ENCODE measurements at regions not wholly inside any gene's neighbourhood (a gene's known extent, or its start where the extent isn't known, plus 50 kb on each side); places are given as distances from the start of the nearest gene placed in this dataset.

DNA sequence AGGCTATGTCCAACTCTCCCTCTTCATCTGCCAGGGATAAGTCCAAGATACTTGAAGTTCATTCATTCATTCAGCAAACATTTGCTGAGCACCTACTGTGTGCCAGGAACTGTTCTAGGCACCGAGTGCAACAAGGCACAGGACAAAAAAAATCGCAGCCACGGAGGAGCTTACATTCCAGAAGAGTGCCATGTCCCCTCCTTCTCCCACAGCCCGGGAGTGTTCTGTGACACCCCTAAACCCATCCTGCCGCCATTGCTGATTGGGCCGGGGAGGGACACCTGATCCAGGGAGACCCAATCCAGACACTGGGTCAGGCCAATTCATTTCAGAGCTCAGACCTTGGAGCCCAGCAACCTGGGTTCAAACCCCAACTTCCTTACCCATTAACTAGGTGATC, 58.1 kb upstream of the NEURL1B start:
- DNase-seq (ENCODE audit: low spot score): no peak
- in situ Hi-C loops (cut with MboI; ENCODE audit: low pct_unique_long_range_greater_than_20kb, low sequenced_read_pairs, unreplicated experiment): no loop called here
- TF ChIP-seq, protein P1, sequence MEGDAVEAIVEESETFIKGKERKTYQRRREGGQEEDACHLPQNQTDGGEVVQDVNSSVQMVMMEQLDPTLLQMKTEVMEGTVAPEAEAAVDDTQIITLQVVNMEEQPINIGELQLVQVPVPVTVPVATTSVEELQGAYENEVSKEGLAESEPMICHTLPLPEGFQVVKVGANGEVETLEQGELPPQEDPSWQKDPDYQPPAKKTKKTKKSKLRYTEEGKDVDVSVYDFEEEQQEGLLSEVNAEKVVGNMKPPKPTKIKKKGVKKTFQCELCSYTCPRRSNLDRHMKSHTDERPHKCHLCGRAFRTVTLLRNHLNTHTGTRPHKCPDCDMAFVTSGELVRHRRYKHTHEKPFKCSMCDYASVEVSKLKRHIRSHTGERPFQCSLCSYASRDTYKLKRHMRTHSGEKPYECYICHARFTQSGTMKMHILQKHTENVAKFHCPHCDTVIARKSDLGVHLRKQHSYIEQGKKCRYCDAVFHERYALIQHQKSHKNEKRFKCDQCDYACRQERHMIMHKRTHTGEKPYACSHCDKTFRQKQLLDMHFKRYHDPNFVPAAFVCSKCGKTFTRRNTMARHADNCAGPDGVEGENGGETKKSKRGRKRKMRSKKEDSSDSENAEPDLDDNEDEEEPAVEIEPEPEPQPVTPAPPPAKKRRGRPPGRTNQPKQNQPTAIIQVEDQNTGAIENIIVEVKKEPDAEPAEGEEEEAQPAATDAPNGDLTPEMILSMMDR (IDR thresholded peaks at IDR 0.05; ENCODE audit: extremely low read depth, insufficient read depth, missing control alignments): no peak

DNA sequence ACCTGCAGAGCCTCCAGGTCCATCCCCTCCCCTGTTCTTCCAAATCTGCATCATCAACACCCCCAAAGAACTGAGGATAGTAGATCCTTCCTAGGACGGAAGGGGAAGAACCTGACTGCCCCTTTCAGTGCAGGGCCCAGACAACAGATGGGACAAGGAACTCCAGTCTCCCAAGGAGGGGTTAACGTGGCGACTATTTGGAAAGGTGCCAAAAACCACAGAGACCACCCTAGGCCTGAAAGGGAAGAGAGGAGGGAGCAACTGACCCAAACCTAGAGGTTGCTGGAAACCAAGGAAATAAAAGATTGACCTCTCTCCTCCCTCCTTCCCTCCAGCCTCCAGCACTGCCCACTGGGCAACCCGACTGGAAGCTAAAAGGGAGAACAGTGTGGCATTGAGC, 59.7 kb upstream of the NEURL1B start:
- in situ Hi-C loops (cut with MboI; ENCODE audit: low pct_unique_long_range_greater_than_20kb, low sequenced_read_pairs, unreplicated experiment): no loop called here
- DNase-seq (ENCODE audit: low spot score): no peak

DNA sequence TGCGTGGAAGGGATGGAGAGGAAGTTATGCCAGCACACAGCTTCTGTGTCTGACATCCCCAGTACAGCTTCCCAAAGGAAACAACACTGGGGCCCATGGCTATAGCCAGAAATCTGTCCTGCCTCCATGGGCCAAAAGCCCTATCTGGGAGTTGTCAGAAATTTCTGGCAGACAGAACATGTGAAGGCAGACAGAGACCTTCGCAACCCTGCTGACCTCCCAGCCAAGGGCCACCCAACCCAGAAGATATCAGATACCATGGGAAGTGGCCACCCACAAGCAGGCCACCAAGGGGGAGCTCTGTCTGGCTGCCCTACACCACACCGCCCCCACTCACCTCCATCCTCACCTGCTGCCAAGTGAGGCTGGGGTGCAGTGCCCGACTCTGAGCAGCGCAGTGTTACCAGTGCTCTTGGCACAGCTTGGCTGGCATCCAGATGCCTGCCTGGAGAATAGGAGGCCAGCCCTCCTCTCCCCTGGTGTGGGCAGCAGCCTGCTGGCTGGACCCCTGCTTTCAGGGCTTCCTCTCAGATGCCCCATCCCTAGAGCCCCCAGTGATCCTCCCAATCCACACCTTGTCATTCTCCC, 61.6 kb upstream of the NEURL1B start:
- TF ChIP-seq, protein P1 (IDR thresholded peaks at IDR 0.05; ENCODE audit: extremely low read depth, insufficient read depth, missing control alignments): no peak
- DNase-seq (ENCODE audit: low spot score): no peak
- in situ Hi-C loops (cut with MboI; ENCODE audit: low pct_unique_long_range_greater_than_20kb, low sequenced_read_pairs, unreplicated experiment): no loop called here

More for the DNA sequence above, 59.7 kb upstream of the NEURL1B start:
- TF ChIP-seq, protein P1 (IDR thresholded peaks at IDR 0.05; ENCODE audit: extremely low read depth, insufficient read depth, missing control alignments): no peak

DNA sequence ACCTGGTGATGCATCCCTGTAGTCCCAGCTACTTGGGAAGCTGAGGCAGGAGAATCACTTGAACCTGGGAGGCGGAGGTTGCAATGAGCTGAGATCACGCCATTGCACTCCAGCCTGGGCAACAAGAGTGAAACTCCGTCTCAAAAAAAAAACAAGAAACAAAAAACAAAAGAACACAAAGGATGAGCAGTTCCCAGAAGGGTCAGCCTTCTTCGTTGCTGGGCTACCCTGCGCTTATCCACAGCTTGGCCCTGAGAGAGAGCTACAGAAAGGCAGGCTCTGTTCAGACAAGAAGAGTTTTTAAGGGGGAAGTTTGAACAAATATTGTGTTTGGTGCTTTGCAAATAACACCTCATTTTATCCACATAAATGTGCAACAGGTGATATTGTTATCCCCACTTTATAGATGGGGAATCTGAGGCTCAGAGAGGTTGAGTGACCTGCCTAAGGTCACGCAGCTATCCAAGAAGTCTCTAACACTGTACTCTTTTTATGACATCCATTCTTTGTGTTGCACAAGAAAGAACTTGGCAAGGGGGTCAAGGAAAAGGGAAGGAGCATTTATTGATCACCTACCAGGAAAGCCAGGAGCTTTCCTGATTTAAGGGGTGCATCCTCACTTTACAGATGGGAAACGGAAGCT, 63.7 kb upstream of the NEURL1B start:
- DNase-seq (ENCODE audit: low spot score): no peak
- TF ChIP-seq, protein P1 (IDR thresholded peaks at IDR 0.05; ENCODE audit: extremely low read depth, insufficient read depth, missing control alignments): no peak
- in situ Hi-C loops (cut with MboI; ENCODE audit: low pct_unique_long_range_greater_than_20kb, low sequenced_read_pairs, unreplicated experiment): no loop called here

DNA sequence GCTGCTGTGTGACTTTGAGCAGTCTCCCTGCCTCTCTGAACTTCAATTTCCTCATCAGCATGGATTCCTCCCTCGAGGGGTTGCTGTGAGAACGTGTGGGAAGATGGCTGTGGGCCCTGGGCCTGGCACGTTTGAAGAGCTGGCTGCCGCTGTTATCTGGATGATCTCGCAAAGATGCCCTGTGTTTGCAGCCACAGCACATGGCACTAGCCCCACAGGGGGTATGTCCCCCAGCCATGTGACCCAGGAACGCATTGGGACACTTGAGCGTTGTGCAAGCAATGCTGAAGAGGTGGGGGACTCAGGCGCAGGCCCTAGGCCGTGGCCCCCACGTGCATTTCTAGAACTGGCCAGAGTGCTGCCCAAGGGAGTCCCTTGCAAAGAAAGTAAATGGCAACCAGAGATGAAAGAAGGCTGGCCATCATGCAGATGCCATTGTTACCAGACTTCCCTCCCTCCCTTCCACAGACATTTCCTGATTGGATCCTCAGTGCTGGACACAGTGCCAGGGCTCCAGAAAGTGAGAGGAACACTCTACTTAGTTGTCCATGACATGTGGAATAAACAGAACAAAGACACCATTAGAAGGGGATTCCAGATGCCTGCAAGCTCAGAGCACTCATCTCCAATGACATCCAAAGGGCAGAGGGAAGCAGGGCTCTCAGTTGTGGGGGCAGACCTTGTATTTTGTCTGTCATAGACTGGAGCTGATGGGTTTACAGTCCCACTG, 65.1 kb upstream of the NEURL1B start:
- DNase-seq (ENCODE audit: low spot score): no peak
- TF ChIP-seq, protein P1 (IDR thresholded peaks at IDR 0.05; ENCODE audit: extremely low read depth, insufficient read depth, missing control alignments): no peak
- in situ Hi-C loops (cut with MboI; ENCODE audit: low pct_unique_long_range_greater_than_20kb, low sequenced_read_pairs, unreplicated experiment): no loop called here

DNA sequence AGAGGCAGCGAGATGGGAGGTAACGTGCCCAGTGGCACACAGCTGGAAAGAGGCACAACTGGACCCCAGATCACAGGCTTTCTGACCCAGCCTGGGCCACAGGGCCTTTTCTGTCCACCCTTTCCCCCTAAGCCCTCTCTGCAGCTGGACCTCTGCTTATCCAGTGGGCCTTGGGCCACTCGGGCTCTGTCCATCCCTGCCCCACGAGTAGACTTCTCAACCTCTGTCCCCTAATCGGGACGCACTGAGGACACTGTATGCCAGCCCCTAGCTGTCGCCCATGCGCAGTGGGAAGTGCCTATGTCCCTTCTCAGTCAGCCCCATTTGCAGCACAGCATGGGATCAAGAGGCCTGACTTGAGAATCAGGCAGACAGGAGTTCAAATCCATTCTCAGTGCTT, 65.6 kb upstream of the NEURL1B start:
- no peak for DNase-seq (ENCODE audit: low spot score)
- in situ Hi-C loops (cut with MboI; ENCODE audit: low pct_unique_long_range_greater_than_20kb, low sequenced_read_pairs, unreplicated experiment): no loop called here
- TF ChIP-seq, protein P1 (IDR thresholded peaks at IDR 0.05; ENCODE audit: extremely low read depth, insufficient read depth, missing control alignments): no peak

Measured in GM13977 (cell line).